ENCODE measurements at regions not wholly inside any gene's neighbourhood (a gene's known extent, or its start where the extent isn't known, plus 50 kb on each side); places are given as distances from the start of the nearest gene placed in this dataset.
"Not testable (repeated sequence)": the region's sequence is repeated elsewhere in the genome, so short reads cannot be mapped to it uniquely, and the experiment has no call there.

DNA sequence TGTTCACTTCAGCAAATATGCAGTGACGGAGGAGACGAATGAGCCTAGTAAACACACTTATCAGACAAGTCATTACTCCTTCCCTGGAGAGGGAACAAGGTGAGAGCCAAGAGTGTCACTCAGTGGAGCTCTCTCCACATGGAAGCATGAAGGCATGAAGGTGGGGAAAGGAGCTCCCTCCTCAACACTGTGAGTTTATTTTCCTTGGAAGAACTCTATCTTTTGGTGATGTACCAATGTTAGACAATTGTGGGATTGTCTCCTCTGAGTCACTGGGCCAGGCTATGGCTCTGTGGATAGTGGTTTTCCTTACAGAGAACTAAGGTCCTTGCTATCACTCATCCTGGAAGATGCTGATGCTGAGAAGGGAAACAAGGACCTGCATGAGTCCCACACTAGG, 200.2 kb downstream of the CPEB2 start:
- Histone ChIP-seq H3K27me3 (ENCODE audit: insufficient read depth) (no peaks in the 10 kb centered on the region), H3K9me2 (ENCODE audit: insufficient read depth) (peaks cover 4% of the 10 kb centered on the region; the same call in 1 of the 2 replicates), H3K4me2 (no peak overlapping the region), H3K4me1 (ENCODE audit: insufficient read depth) (peaks cover 21% of the 10 kb centered on the region), H2AFZ (no peak overlapping the region), H4K20me1 (replicated peaks; ENCODE audit: insufficient read depth) (no peaks in the 10 kb centered on the region), H3K27ac (ENCODE audit: low read depth) (no peak overlapping the region), H3K4me3 (no peak overlapping the region), H3K79me2 (replicated peaks; ENCODE audit: insufficient read depth) (no peaks in the 10 kb centered on the region), H3F3A (replicated peaks; ENCODE audit: low read depth) (no peaks in the 10 kb centered on the region), H3K36me3 (ENCODE audit: insufficient read depth) (peaks cover 11% of the 10 kb centered on the region; the same call in 1 of the 2 replicates)
- no peak overlapping the region for H3K27ac Mint-ChIP-seq
- DNase-seq (ENCODE audit: low spot score) = no peak
- H3K27me3 Mint-ChIP-seq (ENCODE audit: insufficient read depth, low read depth, poor library complexity) = no peaks in the 10 kb centered on the region
- no peak overlapping the region for H3K4me3 Mint-ChIP-seq
- ATAC-seq = no peak
- H3K4me1 Mint-ChIP-seq = peaks cover 23% of the 10 kb centered on the region
- peaks cover 22% of the 10 kb centered on the region for H3K36me3 Mint-ChIP-seq (ENCODE audit: low read depth)
- no peak for TF ChIP-seq EZH2phosphoT487 (IDR thresholded peaks at IDR 0.05; ENCODE audit: unreplicated experiment)
- TF ChIP-seq, protein P1, sequence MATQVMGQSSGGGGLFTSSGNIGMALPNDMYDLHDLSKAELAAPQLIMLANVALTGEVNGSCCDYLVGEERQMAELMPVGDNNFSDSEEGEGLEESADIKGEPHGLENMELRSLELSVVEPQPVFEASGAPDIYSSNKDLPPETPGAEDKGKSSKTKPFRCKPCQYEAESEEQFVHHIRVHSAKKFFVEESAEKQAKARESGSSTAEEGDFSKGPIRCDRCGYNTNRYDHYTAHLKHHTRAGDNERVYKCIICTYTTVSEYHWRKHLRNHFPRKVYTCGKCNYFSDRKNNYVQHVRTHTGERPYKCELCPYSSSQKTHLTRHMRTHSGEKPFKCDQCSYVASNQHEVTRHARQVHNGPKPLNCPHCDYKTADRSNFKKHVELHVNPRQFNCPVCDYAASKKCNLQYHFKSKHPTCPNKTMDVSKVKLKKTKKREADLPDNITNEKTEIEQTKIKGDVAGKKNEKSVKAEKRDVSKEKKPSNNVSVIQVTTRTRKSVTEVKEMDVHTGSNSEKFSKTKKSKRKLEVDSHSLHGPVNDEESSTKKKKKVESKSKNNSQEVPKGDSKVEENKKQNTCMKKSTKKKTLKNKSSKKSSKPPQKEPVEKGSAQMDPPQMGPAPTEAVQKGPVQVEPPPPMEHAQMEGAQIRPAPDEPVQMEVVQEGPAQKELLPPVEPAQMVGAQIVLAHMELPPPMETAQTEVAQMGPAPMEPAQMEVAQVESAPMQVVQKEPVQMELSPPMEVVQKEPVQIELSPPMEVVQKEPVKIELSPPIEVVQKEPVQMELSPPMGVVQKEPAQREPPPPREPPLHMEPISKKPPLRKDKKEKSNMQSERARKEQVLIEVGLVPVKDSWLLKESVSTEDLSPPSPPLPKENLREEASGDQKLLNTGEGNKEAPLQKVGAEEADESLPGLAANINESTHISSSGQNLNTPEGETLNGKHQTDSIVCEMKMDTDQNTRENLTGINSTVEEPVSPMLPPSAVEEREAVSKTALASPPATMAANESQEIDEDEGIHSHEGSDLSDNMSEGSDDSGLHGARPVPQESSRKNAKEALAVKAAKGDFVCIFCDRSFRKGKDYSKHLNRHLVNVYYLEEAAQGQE (IDR thresholded peaks at IDR 0.05; ENCODE audit: unreplicated experiment) = no peak
- no peak for TF ChIP-seq STAT1 (IDR thresholded peaks at IDR 0.05; ENCODE audit: unreplicated experiment)
- no peak for TF ChIP-seq JUNB (IDR thresholded peaks at IDR 0.05; ENCODE audit: unreplicated experiment)
- TF ChIP-seq EZH2 (IDR thresholded peaks at IDR 0.05; ENCODE audit: low read depth, unreplicated experiment) = no peak
- TF ChIP-seq NANOG (IDR thresholded peaks at IDR 0.05; ENCODE audit: borderline replicate concordance) = no peak
- TF ChIP-seq, protein P2, sequence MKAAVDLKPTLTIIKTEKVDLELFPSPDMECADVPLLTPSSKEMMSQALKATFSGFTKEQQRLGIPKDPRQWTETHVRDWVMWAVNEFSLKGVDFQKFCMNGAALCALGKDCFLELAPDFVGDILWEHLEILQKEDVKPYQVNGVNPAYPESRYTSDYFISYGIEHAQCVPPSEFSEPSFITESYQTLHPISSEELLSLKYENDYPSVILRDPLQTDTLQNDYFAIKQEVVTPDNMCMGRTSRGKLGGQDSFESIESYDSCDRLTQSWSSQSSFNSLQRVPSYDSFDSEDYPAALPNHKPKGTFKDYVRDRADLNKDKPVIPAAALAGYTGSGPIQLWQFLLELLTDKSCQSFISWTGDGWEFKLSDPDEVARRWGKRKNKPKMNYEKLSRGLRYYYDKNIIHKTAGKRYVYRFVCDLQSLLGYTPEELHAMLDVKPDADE (IDR thresholded peaks at IDR 0.05) = no peak
- H3K9me3 Mint-ChIP-seq = peaks cover 30% of the 10 kb centered on the region

DNA sequence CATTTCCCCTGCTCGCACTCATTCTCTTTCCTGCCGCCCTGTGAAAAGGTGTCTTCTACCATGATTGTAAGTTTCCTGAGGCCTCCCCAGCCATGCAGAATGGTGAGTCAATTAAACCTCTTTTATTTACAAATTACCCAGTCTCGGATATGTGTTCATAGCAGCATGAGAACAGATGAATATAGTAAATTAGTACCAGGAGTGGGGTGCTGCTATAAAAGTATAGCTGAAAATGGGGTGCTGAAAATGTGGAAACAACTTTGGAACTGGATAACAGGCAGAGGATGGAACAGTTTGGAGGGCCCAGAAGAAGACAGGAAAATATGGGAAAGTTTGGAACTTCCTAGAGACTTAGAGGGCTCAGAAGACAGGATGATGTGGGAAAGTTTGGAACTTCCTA, 204.2 kb downstream of the CPEB2 start:
- H3K27ac Mint-ChIP-seq; H3K79me2 ChIP-seq (replicated peaks; ENCODE audit: insufficient read depth); H3K4me1 Mint-ChIP-seq; H2AFZ ChIP-seq; H3F3A ChIP-seq (replicated peaks; ENCODE audit: low read depth); H3K9me2 ChIP-seq (ENCODE audit: insufficient read depth); DNase-seq (ENCODE audit: low spot score); H3K4me1 ChIP-seq (ENCODE audit: insufficient read depth); H3K27me3 ChIP-seq (ENCODE audit: insufficient read depth); H3K27ac ChIP-seq (ENCODE audit: low read depth); H3K4me2 ChIP-seq; H4K20me1 ChIP-seq (replicated peaks; ENCODE audit: insufficient read depth); H3K4me3 Mint-ChIP-seq; H3K27me3 Mint-ChIP-seq (ENCODE audit: insufficient read depth, low read depth, poor library complexity); ATAC-seq; H3K4me3 ChIP-seq: not testable (repeated sequence)
- Mint-ChIP-seq H3K9me3 (peaks cover 40% of the 10 kb centered on the region), H3K36me3 (ENCODE audit: low read depth) (peaks cover 30% of the 10 kb centered on the region)
- H3K36me3 ChIP-seq (ENCODE audit: insufficient read depth) = peaks cover 11% of the 10 kb centered on the region; the same call in 1 of the 2 replicates
